SH-SY5Y (cell line): ENCODE measurements at regions not wholly inside any gene's neighbourhood (a gene's known extent, or its start where the extent isn't known, plus 50 kb on each side); places are given as distances from the start of the nearest gene placed in this dataset.

ENCODE experiments used
- GATA2 ChIP-seq: IDR thresholded peaks from 2 replicates; pipeline ENCODE4 v1.6.1; 2011; ENCODE audit warnings: mild to moderate bottlenecking, low read depth, low read length
- GATA3 ChIP-seq: IDR thresholded peaks from 2 replicates; pipeline ENCODE4 v1.6.1; 2011; ENCODE audit warnings: low read depth, mild to moderate bottlenecking, low read length, moderate library complexity

GRCh38 chr2:7379799-7380198 is 462.6 kb downstream of the RNF144A start:
- TF ChIP-seq GATA2, result no peak
- TF ChIP-seq GATA3, result no peak
